OCI-LY7 (cell line): ENCODE measurements at regions not wholly inside any gene's neighbourhood (a gene's known extent, or its start where the extent isn't known, plus 50 kb on each side); places are given as distances from the start of the nearest gene placed in this dataset.

ENCODE experiments used
- EZH2phosphoT487 ChIP-seq: fragments of 200-600 bp; sonication (generic); IDR thresholded peaks from 2 replicates; pipeline ENCODE4 v1.6.1; 2018; ENCODE audit warnings: low read depth, borderline replicate concordance, mild to moderate bottlenecking, mixed run types, antibody characterized with exemption, low read length, moderate library complexity, mixed read lengths
- TF ChIP-seq, protein P1 (sequence below): fragments of 200-600 bp; sonication (generic); conservative IDR thresholded peaks from 2 replicates; pipeline ENCODE4 v1.5.1; 2014; ENCODE audit warnings: mild to moderate bottlenecking, antibody characterized with exemption, low read length, moderate library complexity, mixed read lengths

DNA sequence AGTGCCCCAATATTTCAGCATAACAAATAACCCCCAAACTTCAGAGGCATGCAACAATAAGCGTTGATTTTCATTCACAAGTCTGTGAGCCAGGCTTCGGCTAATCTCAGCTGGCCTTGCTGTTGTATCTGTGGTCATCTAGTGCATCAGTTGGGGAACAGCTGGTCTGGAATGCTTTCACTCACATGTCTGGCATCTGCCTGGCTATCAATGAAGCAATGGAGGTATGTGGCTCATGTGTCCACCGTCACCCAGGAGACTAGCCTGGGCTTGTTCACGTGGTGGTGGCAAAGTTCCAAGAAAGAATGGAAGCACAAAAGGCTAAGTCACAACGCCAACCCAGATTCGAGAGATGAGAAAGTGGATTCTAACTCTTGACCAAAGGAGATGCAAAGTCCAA, 304.8 kb upstream of the ISX start:
- TF ChIP-seq, protein P1, sequence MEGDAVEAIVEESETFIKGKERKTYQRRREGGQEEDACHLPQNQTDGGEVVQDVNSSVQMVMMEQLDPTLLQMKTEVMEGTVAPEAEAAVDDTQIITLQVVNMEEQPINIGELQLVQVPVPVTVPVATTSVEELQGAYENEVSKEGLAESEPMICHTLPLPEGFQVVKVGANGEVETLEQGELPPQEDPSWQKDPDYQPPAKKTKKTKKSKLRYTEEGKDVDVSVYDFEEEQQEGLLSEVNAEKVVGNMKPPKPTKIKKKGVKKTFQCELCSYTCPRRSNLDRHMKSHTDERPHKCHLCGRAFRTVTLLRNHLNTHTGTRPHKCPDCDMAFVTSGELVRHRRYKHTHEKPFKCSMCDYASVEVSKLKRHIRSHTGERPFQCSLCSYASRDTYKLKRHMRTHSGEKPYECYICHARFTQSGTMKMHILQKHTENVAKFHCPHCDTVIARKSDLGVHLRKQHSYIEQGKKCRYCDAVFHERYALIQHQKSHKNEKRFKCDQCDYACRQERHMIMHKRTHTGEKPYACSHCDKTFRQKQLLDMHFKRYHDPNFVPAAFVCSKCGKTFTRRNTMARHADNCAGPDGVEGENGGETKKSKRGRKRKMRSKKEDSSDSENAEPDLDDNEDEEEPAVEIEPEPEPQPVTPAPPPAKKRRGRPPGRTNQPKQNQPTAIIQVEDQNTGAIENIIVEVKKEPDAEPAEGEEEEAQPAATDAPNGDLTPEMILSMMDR = no peak
- TF ChIP-seq EZH2phosphoT487 = no peak
